Ramos (cell line): ENCODE measurements at regions not wholly inside any gene's neighbourhood (a gene's known extent, or its start where the extent isn't known, plus 50 kb on each side); places are given as distances from the start of the nearest gene placed in this dataset.

Source experiments
- in situ Hi-C: fragments of 300-500 bp; cut with MboI; formaldehyde crosslinking; loops from one replicate; pipeline ENCODE4 v1.14.3; 2022; ENCODE audit warnings: low sequenced_read_pairs; ENCODE audit not compliant: unreplicated experiment

GRCh38 chr4:14695095-14695845 lies 307.0 kb upstream of the CPEB2 start:
- in situ Hi-C loops = no loop called here

GRCh38 chr4:14700083-14700482 lies 302.2 kb upstream of the CPEB2 start:
- in situ Hi-C loops = no loop called here

GRCh38 chr4:14700544-14700943 lies 301.7 kb upstream of the CPEB2 start:
- in situ Hi-C loops = no loop called here

GRCh38 chr4:14701389-14701788 lies 300.9 kb upstream of the CPEB2 start:
- in situ Hi-C loops = no loop called here

DNA sequence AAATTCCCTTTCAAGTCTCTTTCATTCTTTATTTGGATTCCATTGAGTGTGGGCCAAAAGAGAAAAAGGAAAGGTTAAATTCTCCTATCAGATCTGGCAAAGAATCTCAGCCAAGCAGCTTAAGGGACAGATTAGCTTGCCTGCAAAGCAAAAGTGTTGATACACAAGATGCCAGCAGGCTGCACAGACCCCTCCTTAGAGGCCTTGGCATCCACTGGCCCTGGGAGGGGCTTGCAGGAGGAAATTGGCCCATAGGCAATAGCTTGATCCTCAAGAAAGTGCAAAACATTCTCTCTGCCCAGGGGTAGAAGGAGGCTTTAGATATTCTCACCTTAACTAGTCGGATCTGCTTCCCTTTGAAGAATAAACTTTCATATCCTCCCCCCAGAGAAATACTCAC lies 300.4 kb upstream of the CPEB2 start:
- in situ Hi-C loops = no loop called here

DNA sequence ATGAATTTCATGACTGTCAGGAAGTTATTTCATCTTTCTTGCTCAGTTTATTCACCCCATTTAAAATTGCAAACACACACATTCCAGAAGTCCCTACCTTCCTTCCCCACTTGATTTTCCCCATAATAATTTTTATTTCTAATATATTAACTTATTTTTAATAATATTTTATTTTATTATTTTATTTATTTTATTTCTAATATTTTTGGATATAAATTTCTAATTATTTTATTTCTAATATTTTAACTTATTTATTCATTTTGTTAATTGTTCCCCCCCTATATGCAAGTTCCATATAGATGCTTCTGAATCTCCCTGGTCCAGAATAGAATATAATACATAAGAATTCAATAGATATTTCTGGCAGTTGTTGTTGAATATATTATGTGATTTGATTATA lies 293.7 kb upstream of the CPEB2 start:
- in situ Hi-C loops = no loop called here

DNA sequence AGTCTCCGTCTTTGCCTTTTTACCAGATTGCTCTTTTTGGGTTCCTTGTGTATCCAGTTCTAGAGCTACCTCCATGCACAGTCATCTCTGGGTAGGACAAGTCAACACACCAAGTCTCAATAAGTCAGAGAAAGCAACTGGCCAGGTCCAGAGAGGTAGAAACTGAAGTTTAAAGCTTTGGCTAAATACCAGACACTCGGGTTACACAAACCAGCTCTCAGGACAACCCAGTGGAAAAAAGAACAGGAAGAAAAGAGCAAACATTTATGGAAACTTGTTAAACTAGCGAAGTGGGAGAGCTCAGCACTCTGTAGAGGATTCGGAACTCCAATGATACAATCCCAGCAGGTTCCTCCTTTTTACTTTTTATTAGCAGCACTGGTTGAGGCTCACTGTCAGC lies 291.0 kb upstream of the CPEB2 start:
- in situ Hi-C loops = no loop called here

- in situ Hi-C loops = no loop called here
These were observed 285.6 kb upstream of the CPEB2 start for GRCh38 chr4:14716691-14717090.

DNA sequence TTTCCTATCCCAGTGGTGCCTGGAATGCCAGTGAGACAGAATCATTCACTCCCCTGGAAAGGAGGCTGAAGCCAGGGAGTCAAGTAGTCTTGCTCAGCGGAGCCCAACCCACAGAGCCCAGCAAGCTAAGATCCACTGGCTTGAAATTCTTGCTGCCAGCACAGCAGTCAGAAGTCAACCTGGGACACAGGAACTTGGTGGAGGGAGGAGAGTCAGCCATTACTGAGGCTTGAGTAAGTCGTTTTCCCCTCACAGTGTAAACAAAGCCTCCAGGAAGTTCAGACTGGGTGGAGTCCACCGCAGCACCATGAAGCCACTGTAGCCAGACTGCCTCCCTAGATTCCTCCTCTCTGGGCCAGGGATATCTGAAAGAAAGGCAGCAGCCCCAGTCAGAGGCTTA lies 283.2 kb upstream of the CPEB2 start:
- in situ Hi-C loops = no loop called here

GRCh38 chr4:14726441-14726840 lies 275.8 kb upstream of the CPEB2 start:
- in situ Hi-C loops = no loop called here

GRCh38 chr4:14726877-14727361 lies 275.4 kb upstream of the CPEB2 start:
- in situ Hi-C loops = no loop called here

DNA sequence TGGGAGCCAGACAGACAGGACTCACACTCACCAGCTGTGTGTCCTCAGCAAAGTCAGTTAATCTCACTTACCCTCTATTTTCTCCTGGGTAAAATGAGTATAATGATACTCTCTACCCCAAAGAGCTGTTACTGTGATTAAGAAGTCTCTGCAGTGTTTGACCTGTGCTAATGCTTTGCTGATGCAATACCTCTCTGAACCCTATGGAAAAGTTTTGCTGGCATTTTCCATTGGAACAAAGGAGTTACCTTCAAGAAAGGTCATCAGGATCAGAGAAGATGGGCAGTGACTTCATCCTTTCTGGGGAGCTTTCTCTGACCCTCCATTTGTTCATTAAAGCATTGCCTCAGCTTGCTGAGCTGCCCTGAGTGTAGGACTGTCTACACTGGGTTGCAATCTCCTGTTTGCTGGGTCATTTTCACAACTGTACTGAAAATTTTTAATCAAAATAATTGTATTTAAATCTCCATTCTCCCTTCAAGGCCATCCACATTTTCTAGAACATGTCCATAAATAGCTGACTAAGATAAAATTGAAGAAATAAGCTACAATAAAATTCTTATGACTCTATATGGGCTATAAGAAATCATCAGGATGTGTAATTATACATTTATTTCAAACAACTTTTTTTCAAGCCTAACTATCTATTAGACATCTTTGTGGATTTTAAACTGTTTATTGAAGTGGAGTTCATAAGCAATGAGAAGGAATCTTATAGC lies 272.8 kb upstream of the CPEB2 start:
- in situ Hi-C loops = no loop called here

- in situ Hi-C loops = no loop called here
These were observed 260.2 kb upstream of the CPEB2 start for GRCh38 chr4:14742054-14742453.

GRCh38 chr4:14743172-14743571 lies 259.1 kb upstream of the CPEB2 start:
- in situ Hi-C loops = no loop called here

DNA sequence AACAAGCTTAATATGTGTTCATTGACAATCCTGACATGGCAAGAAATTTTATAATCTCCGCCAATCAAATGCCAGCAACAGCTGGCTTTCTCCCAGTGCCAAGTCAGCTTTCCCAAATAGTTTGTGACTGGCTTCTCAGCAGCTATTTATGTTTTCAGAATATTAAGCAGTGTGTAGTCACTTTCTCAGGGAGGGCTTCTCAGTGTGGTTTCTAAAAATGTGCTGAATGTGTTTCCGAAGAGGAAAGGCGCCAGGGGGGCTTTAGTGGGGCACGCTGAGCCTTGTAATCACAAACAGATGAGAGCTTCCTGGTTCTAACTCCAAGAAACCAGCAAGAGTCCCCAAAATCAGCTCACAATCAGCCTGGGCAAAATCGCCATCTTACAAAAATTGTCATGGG lies 258.7 kb upstream of the CPEB2 start:
- in situ Hi-C loops = no loop called here

GRCh38 chr4:14744346-14744745 lies 257.9 kb upstream of the CPEB2 start:
- in situ Hi-C loops = no loop called here

- in situ Hi-C loops = no loop called here
These were observed 252.4 kb upstream of the CPEB2 start for GRCh38 chr4:14749910-14750309.

DNA sequence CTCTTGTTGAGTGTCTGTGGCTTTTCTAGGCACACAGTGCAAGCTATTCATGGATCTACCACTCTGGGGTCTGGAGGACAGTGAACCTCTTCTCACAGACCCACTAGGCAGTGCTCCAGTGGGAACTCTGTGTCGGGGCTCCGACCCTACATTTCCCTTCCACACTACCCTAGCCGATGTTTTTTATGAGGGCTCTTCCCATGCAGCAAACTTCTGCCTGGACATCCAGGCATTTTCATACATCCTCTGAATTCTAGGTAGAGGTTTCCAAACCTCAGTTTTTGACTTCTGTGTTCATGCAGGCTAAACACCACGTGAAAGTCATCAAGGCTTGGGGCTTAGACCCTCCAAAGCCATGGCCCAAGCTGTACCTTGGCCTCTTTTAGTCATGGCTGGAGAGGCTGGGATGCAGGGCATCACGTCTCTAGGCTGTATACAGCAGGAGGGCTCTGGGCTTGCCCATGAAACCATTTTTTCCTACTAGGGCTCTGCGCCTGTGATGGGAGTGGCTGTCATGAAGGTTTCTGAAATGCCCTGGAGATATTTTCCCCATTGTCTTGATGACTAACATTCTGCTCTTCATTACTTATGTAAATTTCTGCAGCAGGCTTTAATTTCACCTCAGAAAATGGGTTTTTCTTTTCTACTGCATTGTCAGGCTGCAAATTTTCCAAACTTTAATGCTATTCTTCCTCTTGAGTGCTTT lies 249.8 kb upstream of the CPEB2 start:
- in situ Hi-C loops = no loop called here

DNA sequence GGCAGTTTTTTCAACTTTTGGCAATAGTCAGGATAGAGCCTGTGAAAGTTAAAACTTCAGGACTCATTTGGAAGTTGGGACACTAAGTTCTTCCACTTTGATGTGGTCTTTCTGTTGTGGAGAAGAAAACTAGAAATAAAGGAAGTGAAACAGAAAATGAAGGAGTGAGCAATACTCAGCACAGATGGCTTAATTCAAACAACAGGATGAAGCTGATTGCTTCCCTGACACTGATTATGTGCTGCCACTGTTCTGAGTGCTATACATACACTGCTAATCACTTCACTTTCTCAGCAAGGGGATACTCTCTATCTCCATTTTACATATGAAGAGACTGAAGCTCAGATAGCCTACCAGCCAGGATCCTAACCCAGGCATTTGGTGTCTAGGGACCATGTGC lies 235.1 kb upstream of the CPEB2 start:
- in situ Hi-C loops = no loop called here

DNA sequence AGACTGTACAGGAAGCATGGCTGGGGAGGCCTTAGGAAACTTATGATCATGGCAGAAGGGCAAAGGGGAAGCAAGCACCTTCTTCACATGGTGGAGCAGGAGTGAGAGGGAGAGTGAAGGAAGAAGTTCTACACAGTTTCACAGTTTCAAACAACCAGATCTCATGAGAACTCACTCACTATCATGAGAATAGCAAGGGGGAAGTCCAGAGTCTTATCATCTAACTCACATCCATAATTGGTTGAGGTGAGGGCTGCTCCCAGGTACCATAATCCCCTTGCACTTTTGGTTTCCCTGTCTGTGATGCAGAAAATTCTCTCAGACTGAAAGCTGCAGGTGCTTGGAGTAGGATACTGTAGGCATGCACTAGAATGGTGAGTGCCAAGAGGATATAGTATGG lies 233.8 kb upstream of the CPEB2 start:
- in situ Hi-C loops = no loop called here

DNA sequence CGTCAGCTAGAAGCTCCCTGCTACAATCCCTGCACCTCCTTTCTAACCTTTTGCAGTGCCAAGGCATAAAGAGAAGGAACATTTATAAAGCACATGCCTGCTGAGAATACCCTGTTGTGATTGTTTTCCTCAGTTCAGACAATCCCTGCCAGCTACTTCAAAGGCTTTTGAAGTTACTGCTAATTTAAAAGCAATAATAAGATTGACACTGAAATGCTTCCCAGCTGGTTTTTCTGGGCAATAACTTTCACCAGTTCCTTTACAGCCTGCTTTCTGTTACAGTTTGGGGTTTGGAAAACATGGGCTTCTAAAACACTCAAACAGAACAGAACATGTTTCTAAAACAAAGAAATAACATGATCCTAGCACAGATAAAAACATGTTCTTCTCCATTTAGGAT lies 232.3 kb upstream of the CPEB2 start:
- in situ Hi-C loops = no loop called here
